Mesendoderm (in vitro differentiated cells): ENCODE measurements at regions not wholly inside any gene's neighbourhood (a gene's known extent, or its start where the extent isn't known, plus 50 kb on each side); places are given as distances from the start of the nearest gene placed in this dataset.

Experiments used
- DNase-seq: peaks from one replicate; pipeline ENCODE4 v3.0.0; 2013
- H2AK5ac ChIP-seq: 2 replicates; pipeline ENCODE4 v1.6.1; 2013; ENCODE audit warnings: low read length, inconsistent platforms
- H2BK120ac ChIP-seq: 2 replicates; pipeline ENCODE4 v1.6.1; 2013; ENCODE audit warnings: low read depth, mild to moderate bottlenecking, low read length, moderate library complexity, mixed read lengths
- H2BK15ac ChIP-seq: replicated peaks from 2 replicates; pipeline ENCODE4 v1.6.1; 2013; ENCODE audit warnings: low read depth, mild to moderate bottlenecking, moderate library complexity
- H2BK5ac ChIP-seq: 2 replicates; pipeline ENCODE4 v1.6.1; 2013; ENCODE audit warnings: low read length, inconsistent platforms
- H3K18ac ChIP-seq: 2 replicates; pipeline ENCODE4 v1.6.1; 2013; ENCODE audit warnings: mild to moderate bottlenecking, low read length, mixed read lengths
- H3K23ac ChIP-seq: one replicate; pipeline ENCODE4 v1.6.1; 2013; ENCODE audit warnings: low read length
- H3K27ac ChIP-seq: 2 replicates; pipeline ENCODE4 v1.5.1; 2013; ENCODE audit warnings: low read depth, mild to moderate bottlenecking, inconsistent platforms, low read length, moderate library complexity
- H3K27me3 ChIP-seq: 2 replicates; pipeline ENCODE4 v1.6.1; 2013; ENCODE audit warnings: low read length, control low read depth, mild to moderate bottlenecking, inconsistent platforms; ENCODE audit not compliant: insufficient read depth, poor library complexity
- H3K36me3 ChIP-seq: 2 replicates; pipeline ENCODE4 v1.6.1; 2013; ENCODE audit warnings: low read length, inconsistent platforms; ENCODE audit not compliant: control insufficient read depth, insufficient read depth
- H3K4ac ChIP-seq: one replicate; pipeline ENCODE4 v1.6.1; 2013; ENCODE audit warnings: low read depth, mild to moderate bottlenecking, low read length, moderate library complexity
- H3K4me1 ChIP-seq: 2 replicates; pipeline ENCODE4 v1.6.1; 2013; ENCODE audit warnings: low read depth, low read length, inconsistent platforms; ENCODE audit not compliant: control insufficient read depth
- H3K4me2 ChIP-seq: 2 replicates; pipeline ENCODE4 v1.6.1; 2013; ENCODE audit warnings: low read length
- H3K4me3 ChIP-seq: 2 replicates; pipeline ENCODE4 v1.5.1; 2013; ENCODE audit warnings: mild to moderate bottlenecking, low read length
- H3K56ac ChIP-seq: one replicate; pipeline ENCODE4 v1.6.1; 2013; ENCODE audit warnings: low read length
- H3K79me1 ChIP-seq: 2 replicates; pipeline ENCODE4 v1.6.1; 2013; ENCODE audit warnings: low read length, inconsistent platforms
- H3K79me2 ChIP-seq: 2 replicates; pipeline ENCODE4 v1.6.1; 2013; ENCODE audit warnings: mild to moderate bottlenecking, low read length; ENCODE audit not compliant: control insufficient read depth, insufficient read depth
- H3K9ac ChIP-seq: 2 replicates; pipeline ENCODE4 v1.6.1; 2013; ENCODE audit warnings: low read length, inconsistent platforms
- H4K5ac ChIP-seq: one replicate; pipeline ENCODE4 v1.6.1; 2013; ENCODE audit warnings: low read length
- H4K8ac ChIP-seq: one replicate; pipeline ENCODE4 v1.6.1; 2013; ENCODE audit warnings: low read depth, mild to moderate bottlenecking, control low read depth, low read length, moderate library complexity
- WGBS: extraction: QIAGEN DNeasy Blood & Tissue Kit; methylation state at CpG from one replicate; pipeline ENCODE4 v1.1.7; 2013; ENCODE audit warnings: low lambda C conversion rate, missing lambda C conversion rate; ENCODE audit not compliant: insufficient coverage; ENCODE audit errors: extremely low coverage; 5-methylcytosine and 5-hydroxymethylcytosine counted together

- Histone ChIP-seq H3K4me1 (no peaks in the 10 kb centered on the region), H3K79me1 (no peaks in the 10 kb centered on the region), H2BK120ac (no peak overlapping the region), H3K27me3 (no peaks in the 10 kb centered on the region), H3K36me3 (no peaks in the 10 kb centered on the region), H2BK15ac (no peak overlapping the region), H3K9ac (no peak overlapping the region), H3K18ac (peak overlapping the region; percentile 7), H3K56ac (no peak overlapping the region), H3K4me3 (no peak overlapping the region), H3K4me2 (no peak overlapping the region), H2AK5ac (no peak overlapping the region), H3K4ac (no peak overlapping the region), H2BK5ac (no peak overlapping the region), H3K23ac (no peak overlapping the region), H3K27ac (no peak overlapping the region), H4K8ac (no peak overlapping the region), H3K79me2 (no peaks in the 10 kb centered on the region), H4K5ac (no peak overlapping the region)
- DNase-seq = no peak
- WGBS = no CpG with 5 or more reads among the region's 17 CpGs
These were observed 199.8 kb downstream of the ZFP36L2 start for GRCh38 chr2:43026426-43027096.

- no peaks in the 10 kb centered on the region for H3K27me3 ChIP-seq
- H3K4me1 ChIP-seq = no peaks in the 10 kb centered on the region
- no peak overlapping the region for H4K8ac ChIP-seq
- no peak overlapping the region for H3K56ac ChIP-seq
- H2AK5ac ChIP-seq = no peak overlapping the region
- H3K4me3 ChIP-seq = no peak overlapping the region
- H3K79me2 ChIP-seq = no peaks in the 10 kb centered on the region
- no peak overlapping the region for H3K27ac ChIP-seq
- no peak overlapping the region for H4K5ac ChIP-seq
- DNase-seq = no peak
- H2BK120ac ChIP-seq = no peak overlapping the region
- no peaks in the 10 kb centered on the region for H3K36me3 ChIP-seq
- no peak overlapping the region for H3K23ac ChIP-seq
- no peaks in the 10 kb centered on the region for H3K79me1 ChIP-seq
- no peak overlapping the region for H2BK15ac ChIP-seq
- no peak overlapping the region for H3K4ac ChIP-seq
- H3K4me2 ChIP-seq = no peak overlapping the region
- no CpG with 5 or more reads among the region's 5 CpGs for WGBS
- no peak overlapping the region for H2BK5ac ChIP-seq
- H3K18ac ChIP-seq = no peak overlapping the region
- no peak overlapping the region for H3K9ac ChIP-seq
These were observed 200.6 kb downstream of the ZFP36L2 start for GRCh38 chr2:43025709-43026295.

GRCh38 chr2:43024515-43025011 is 201.8 kb downstream of the ZFP36L2 start:
- H2AK5ac ChIP-seq = no peak overlapping the region
- no peak overlapping the region for H3K4me2 ChIP-seq
- H3K79me2 ChIP-seq = no peaks in the 10 kb centered on the region
- no peak overlapping the region for H3K23ac ChIP-seq
- no peak overlapping the region for H3K4ac ChIP-seq
- no peaks in the 10 kb centered on the region for H3K79me1 ChIP-seq
- no peak overlapping the region for H4K8ac ChIP-seq
- H4K5ac ChIP-seq = no peak overlapping the region
- H2BK15ac ChIP-seq = no peak overlapping the region
- H3K56ac ChIP-seq = no peak overlapping the region
- no peak overlapping the region for H2BK5ac ChIP-seq
- no CpG with 5 or more reads among the region's 9 CpGs for WGBS
- DNase-seq = peak; percentile 79
- no peaks in the 10 kb centered on the region for H3K27me3 ChIP-seq
- H3K27ac ChIP-seq = no peak overlapping the region
- no peak overlapping the region for H3K9ac ChIP-seq
- no peak overlapping the region for H3K18ac ChIP-seq
- no peaks in the 10 kb centered on the region for H3K36me3 ChIP-seq
- H3K4me3 ChIP-seq = no peak overlapping the region
- no peak overlapping the region for H2BK120ac ChIP-seq
- no peaks in the 10 kb centered on the region for H3K4me1 ChIP-seq

- no CpG with 5 or more reads among the region's 6 CpGs for WGBS
- Histone ChIP-seq H3K4ac (no peak overlapping the region), H3K56ac (peak overlapping the region; percentile 30), H4K8ac (no peak overlapping the region), H3K36me3 (no peaks in the 10 kb centered on the region), H3K18ac (no peak overlapping the region), H2BK120ac (no peak overlapping the region), H3K4me1 (no peaks in the 10 kb centered on the region), H2AK5ac (no peak overlapping the region), H3K9ac (no peak overlapping the region), H2BK15ac (no peak overlapping the region), H4K5ac (no peak overlapping the region), H3K79me2 (no peaks in the 10 kb centered on the region), H3K27me3 (no peaks in the 10 kb centered on the region), H3K4me3 (no peak overlapping the region), H3K23ac (no peak overlapping the region), H3K27ac (no peak overlapping the region), H3K79me1 (no peaks in the 10 kb centered on the region), H2BK5ac (no peak overlapping the region), H3K4me2 (no peak overlapping the region)
- DNase-seq = no peak
These were observed 202.5 kb downstream of the ZFP36L2 start for GRCh38 chr2:43023791-43024514.

GRCh38 chr2:43022896-43023295 is 203.5 kb downstream of the ZFP36L2 start:
- H3K27me3 ChIP-seq = no peaks in the 10 kb centered on the region
- H3K9ac ChIP-seq = no peak overlapping the region
- no peaks in the 10 kb centered on the region for H3K4me1 ChIP-seq
- H4K8ac ChIP-seq = no peak overlapping the region
- no peak overlapping the region for H3K56ac ChIP-seq
- H2BK120ac ChIP-seq = no peak overlapping the region
- H3K79me2 ChIP-seq = no peaks in the 10 kb centered on the region
- no CpG with 5 or more reads among the region's 5 CpGs for WGBS
- no peak overlapping the region for H3K4me2 ChIP-seq
- no peak overlapping the region for H3K4ac ChIP-seq
- H3K36me3 ChIP-seq = no peaks in the 10 kb centered on the region
- no peak for DNase-seq
- no peak overlapping the region for H2BK5ac ChIP-seq
- H4K5ac ChIP-seq = no peak overlapping the region
- H3K79me1 ChIP-seq = no peaks in the 10 kb centered on the region
- no peak overlapping the region for H3K18ac ChIP-seq
- H2AK5ac ChIP-seq = no peak overlapping the region
- H3K27ac ChIP-seq = no peak overlapping the region
- H3K23ac ChIP-seq = no peak overlapping the region
- no peak overlapping the region for H2BK15ac ChIP-seq
- H3K4me3 ChIP-seq = no peak overlapping the region
